HEK293 (cell line): ENCODE measurements at regions not wholly inside any gene's neighbourhood (a gene's known extent, or its start where the extent isn't known, plus 50 kb on each side); places are given as distances from the start of the nearest gene placed in this dataset.
A peak's percentile ranks its signal among the peaks of the same experiment; 100 is the strongest.
"Not testable (repeated sequence)": the region's sequence is repeated elsewhere in the genome, so short reads cannot be mapped to it uniquely, and the experiment has no call there.

ENCODE experiments used
- CTCF ChIA-PET: fragments of 350-600 bp; formaldehyde crosslinking; extraction: SDS; loops from one replicate; lab custom pipeline; 2021; ENCODE audit warnings: antibody characterized with exemption; lab: Yijun Ruan, JAX
- POLR2A ChIA-PET: fragments of 300-600 bp; formaldehyde crosslinking; extraction: SDS; loops from one replicate; lab custom pipeline; 2020; ENCODE audit warnings: antibody characterized with exemption, inconsistent platforms; lab: Yijun Ruan, JAX
- H3K27ac ChIP-seq: fragments of 200-500 bp; sonication (Bioruptor generic); 2 replicates; pipeline ENCODE4 v1.5.1; 2014; ENCODE audit warnings: low read depth, low read length, control low read depth, inconsistent platforms; ENCODE audit errors: extremely low read depth
- H3K36me3 ChIP-seq, 2 experiments: fragments of 200-500 bp in 1 of 2; sonication (Bioruptor generic) in 1 of 2; 1 replicate in 1 of 2; 2 replicates in 1 of 2; pipeline ENCODE4 v1.5.1; 2014 to 2017; ENCODE audit warnings: inconsistent platforms in 2 of 2, low read length in 2 of 2; ENCODE audit not compliant: control insufficient read depth in 2 of 2, insufficient read depth in 1 of 2
- H3K4me1 ChIP-seq: fragments of 200-500 bp; sonication (Bioruptor generic); 2 replicates; pipeline ENCODE4 v1.5.1; 2014; ENCODE audit warnings: mild to moderate bottlenecking, low read length, inconsistent platforms; ENCODE audit not compliant: control insufficient read depth, insufficient read depth
- H3K4me3 ChIP-seq: 2 replicates; pipeline ENCODE4 v1.5.1; 2011; ENCODE audit warnings: low read depth, mild to moderate bottlenecking, control low read depth, low read length, moderate library complexity
- H3K9me3 ChIP-seq: fragments of 200-500 bp; sonication (Bioruptor generic); 2 replicates; pipeline ENCODE4 v1.5.1; 2014; ENCODE audit warnings: low read depth, low read length, inconsistent platforms; ENCODE audit not compliant: control insufficient read depth, insufficient read depth
- FEZF1 ChIP-seq: fragments of 450-650 bp; formaldehyde crosslinking; IDR thresholded peaks from 2 replicates; pipeline ENCODE4 v1.5.1; 2016; ENCODE audit warnings: missing biosample characterization, missing genetic modification characterization
- OSR2 ChIP-seq: fragments of 450-650 bp; formaldehyde crosslinking; IDR thresholded peaks from 2 replicates; pipeline ENCODE4 v1.5.1; 2016; ENCODE audit warnings: missing biosample characterization, missing genetic modification characterization
- OVOL3 ChIP-seq: fragments of 450-650 bp; formaldehyde crosslinking; IDR thresholded peaks from 2 replicates; pipeline ENCODE4 v1.5.1; 2016; ENCODE audit warnings: missing biosample characterization, missing genetic modification characterization
- WT1 ChIP-seq: fragments of 450-650 bp; formaldehyde crosslinking; IDR thresholded peaks from 2 replicates; pipeline ENCODE4 v1.5.1; 2016; ENCODE audit warnings: missing biosample characterization, missing genetic modification characterization
- ZNF146 ChIP-seq: fragments of 450-650 bp; formaldehyde crosslinking; IDR thresholded peaks from 2 replicates; pipeline ENCODE4 v1.5.1; 2016; ENCODE audit warnings: missing biosample characterization, missing genetic modification characterization
- TF ChIP-seq, protein P1 (sequence below): fragments of 450-650 bp; formaldehyde crosslinking; IDR thresholded peaks from 2 replicates; pipeline ENCODE4 v1.5.1; 2016; ENCODE audit warnings: missing biosample characterization, missing genetic modification characterization
- TF ChIP-seq, protein P2 (sequence below): fragments of 450-650 bp; formaldehyde crosslinking; conservative IDR thresholded peaks from 2 replicates; pipeline ENCODE4 v1.5.1; 2016; ENCODE audit warnings: low read depth, missing biosample characterization, missing genetic modification characterization
- TF ChIP-seq, protein P3 (sequence below): fragments of 450-650 bp; formaldehyde crosslinking; IDR thresholded peaks from 2 replicates; pipeline ENCODE4 v1.5.1; 2017; ENCODE audit warnings: missing biosample characterization, missing genetic modification characterization
- TF ChIP-seq, protein P4 (sequence below): fragments of 450-650 bp; formaldehyde crosslinking; IDR thresholded peaks from 2 replicates; pipeline ENCODE4 v1.5.1; 2017; ENCODE audit warnings: missing biosample characterization, missing genetic modification characterization
- TF ChIP-seq, protein P5 (sequence below): fragments of 450-650 bp; formaldehyde crosslinking; IDR thresholded peaks from 2 replicates; pipeline ENCODE4 v1.5.1; 2016; ENCODE audit warnings: missing biosample characterization, missing genetic modification characterization
- TF ChIP-seq, protein P6 (sequence below): fragments of 450-650 bp; formaldehyde crosslinking; IDR thresholded peaks from 2 replicates; pipeline ENCODE4 v1.5.1; 2016; ENCODE audit warnings: missing biosample characterization, missing genetic modification characterization

DNA sequence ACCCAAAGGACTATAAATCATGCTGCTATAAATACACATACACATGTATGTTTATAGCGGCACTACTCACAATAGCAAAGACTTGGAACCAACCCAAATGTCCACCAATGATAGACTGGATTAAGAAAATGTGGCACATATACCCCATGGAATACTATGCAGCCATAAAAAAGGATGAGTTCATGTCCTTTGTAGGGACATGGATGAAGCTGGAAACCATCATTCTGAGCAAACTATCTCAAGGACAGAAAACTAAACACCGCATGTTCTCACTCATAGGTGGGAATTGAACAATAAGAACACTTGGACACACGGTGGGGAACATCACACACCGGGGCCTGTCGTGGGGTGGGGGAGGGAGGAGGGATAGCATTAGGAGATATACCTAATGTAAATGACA, 383.9 kb upstream of the F9 start:
- CTCF ChIA-PET, H3K9me3 ChIP-seq: not testable (repeated sequence)

DNA sequence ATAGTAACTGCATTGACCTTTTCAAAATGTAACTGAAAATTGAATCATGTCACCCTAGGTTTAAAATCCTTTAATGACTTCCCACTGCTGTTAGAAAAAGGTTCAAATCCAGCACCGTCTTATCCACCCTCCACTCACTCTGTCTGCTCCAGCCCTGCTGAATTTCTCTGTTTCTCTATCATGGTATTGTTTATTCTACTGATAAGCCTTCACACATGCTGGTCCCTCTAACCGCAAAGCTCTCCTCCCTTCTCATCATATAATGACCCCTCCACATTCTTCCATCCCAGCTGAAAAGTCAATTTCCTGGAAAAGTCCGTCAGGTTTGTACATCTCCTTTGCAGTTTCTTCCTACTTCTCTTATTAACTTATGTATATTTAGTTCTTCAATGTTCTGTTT, 389.2 kb upstream of the F9 start:
- Histone ChIP-seq H3K36me3 (no peaks in the 10 kb centered on the region), H3K4me3 (no peak overlapping the region), H3K4me1 (peaks cover 13% of the 10 kb centered on the region), H3K9me3 (no peaks in the 10 kb centered on the region), H3K27ac (no peak overlapping the region)
- TF ChIP-seq, protein P1, sequence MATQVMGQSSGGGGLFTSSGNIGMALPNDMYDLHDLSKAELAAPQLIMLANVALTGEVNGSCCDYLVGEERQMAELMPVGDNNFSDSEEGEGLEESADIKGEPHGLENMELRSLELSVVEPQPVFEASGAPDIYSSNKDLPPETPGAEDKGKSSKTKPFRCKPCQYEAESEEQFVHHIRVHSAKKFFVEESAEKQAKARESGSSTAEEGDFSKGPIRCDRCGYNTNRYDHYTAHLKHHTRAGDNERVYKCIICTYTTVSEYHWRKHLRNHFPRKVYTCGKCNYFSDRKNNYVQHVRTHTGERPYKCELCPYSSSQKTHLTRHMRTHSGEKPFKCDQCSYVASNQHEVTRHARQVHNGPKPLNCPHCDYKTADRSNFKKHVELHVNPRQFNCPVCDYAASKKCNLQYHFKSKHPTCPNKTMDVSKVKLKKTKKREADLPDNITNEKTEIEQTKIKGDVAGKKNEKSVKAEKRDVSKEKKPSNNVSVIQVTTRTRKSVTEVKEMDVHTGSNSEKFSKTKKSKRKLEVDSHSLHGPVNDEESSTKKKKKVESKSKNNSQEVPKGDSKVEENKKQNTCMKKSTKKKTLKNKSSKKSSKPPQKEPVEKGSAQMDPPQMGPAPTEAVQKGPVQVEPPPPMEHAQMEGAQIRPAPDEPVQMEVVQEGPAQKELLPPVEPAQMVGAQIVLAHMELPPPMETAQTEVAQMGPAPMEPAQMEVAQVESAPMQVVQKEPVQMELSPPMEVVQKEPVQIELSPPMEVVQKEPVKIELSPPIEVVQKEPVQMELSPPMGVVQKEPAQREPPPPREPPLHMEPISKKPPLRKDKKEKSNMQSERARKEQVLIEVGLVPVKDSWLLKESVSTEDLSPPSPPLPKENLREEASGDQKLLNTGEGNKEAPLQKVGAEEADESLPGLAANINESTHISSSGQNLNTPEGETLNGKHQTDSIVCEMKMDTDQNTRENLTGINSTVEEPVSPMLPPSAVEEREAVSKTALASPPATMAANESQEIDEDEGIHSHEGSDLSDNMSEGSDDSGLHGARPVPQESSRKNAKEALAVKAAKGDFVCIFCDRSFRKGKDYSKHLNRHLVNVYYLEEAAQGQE (tag by site-specific recombination) = no peak
- TF ChIP-seq, protein P2, sequence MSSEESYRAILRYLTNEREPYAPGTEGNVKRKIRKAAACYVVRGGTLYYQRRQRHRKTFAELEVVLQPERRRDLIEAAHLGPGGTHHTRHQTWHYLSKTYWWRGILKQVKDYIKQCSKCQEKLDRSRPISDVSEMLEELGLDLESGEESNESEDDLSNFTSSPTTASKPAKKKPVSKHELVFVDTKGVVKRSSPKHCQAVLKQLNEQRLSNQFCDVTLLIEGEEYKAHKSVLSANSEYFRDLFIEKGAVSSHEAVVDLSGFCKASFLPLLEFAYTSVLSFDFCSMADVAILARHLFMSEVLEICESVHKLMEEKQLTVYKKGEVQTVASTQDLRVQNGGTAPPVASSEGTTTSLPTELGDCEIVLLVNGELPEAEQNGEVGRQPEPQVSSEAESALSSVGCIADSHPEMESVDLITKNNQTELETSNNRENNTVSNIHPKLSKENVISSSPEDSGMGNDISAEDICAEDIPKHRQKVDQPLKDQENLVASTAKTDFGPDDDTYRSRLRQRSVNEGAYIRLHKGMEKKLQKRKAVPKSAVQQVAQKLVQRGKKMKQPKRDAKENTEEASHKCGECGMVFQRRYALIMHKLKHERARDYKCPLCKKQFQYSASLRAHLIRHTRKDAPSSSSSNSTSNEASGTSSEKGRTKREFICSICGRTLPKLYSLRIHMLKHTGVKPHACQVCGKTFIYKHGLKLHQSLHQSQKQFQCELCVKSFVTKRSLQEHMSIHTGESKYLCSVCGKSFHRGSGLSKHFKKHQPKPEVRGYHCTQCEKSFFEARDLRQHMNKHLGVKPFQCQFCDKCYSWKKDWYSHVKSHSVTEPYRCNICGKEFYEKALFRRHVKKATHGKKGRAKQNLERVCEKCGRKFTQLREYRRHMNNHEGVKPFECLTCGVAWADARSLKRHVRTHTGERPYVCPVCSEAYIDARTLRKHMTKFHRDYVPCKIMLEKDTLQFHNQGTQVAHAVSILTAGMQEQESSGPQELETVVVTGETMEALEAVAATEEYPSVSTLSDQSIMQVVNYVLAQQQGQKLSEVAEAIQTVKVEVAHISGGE (tag by site-specific recombination) = no peak
- TF ChIP-seq WT1 (peak; percentile 98), FEZF1 (peak; percentile 25; the same call in 1 of the 2 replicates), OVOL3 (tag by site-specific recombination) (no peak), OSR2 (tag by site-specific recombination) (no peak)
- TF ChIP-seq, protein P3, sequence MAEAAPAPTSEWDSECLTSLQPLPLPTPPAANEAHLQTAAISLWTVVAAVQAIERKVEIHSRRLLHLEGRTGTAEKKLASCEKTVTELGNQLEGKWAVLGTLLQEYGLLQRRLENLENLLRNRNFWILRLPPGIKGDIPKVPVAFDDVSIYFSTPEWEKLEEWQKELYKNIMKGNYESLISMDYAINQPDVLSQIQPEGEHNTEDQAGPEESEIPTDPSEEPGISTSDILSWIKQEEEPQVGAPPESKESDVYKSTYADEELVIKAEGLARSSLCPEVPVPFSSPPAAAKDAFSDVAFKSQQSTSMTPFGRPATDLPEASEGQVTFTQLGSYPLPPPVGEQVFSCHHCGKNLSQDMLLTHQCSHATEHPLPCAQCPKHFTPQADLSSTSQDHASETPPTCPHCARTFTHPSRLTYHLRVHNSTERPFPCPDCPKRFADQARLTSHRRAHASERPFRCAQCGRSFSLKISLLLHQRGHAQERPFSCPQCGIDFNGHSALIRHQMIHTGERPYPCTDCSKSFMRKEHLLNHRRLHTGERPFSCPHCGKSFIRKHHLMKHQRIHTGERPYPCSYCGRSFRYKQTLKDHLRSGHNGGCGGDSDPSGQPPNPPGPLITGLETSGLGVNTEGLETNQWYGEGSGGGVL = peak; percentile 42; the same call in 1 of the 2 replicates
- TF ChIP-seq, protein P4, sequence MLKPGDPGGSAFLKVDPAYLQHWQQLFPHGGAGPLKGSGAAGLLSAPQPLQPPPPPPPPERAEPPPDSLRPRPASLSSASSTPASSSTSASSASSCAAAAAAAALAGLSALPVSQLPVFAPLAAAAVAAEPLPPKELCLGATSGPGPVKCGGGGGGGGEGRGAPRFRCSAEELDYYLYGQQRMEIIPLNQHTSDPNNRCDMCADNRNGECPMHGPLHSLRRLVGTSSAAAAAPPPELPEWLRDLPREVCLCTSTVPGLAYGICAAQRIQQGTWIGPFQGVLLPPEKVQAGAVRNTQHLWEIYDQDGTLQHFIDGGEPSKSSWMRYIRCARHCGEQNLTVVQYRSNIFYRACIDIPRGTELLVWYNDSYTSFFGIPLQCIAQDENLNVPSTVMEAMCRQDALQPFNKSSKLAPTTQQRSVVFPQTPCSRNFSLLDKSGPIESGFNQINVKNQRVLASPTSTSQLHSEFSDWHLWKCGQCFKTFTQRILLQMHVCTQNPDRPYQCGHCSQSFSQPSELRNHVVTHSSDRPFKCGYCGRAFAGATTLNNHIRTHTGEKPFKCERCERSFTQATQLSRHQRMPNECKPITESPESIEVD (tag by site-specific recombination) = peak; percentile 74
- TF ChIP-seq, protein P5, sequence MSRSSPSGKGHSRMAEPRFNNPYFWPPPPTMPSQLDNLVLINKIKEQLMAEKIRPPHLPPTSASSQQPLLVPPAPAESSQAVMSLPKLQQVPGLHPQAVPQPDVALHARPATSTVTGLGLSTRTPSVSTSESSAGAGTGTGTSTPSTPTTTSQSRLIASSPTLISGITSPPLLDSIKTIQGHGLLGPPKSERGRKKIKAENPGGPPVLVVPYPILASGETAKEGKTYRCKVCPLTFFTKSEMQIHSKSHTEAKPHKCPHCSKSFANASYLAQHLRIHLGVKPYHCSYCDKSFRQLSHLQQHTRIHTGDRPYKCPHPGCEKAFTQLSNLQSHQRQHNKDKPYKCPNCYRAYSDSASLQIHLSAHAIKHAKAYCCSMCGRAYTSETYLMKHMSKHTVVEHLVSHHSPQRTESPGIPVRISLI (tag by site-specific recombination) = no peak
- ChIA-PET POLR2A (no interaction called here), CTCF (interaction anchor here (1.8 kb wide), 1 partner anchor 15 kb away, joined by 4 read pairs; no protein-coding TSS in a partner anchor)

More for the DNA sequence above, 383.9 kb upstream of the F9 start:
- peak; percentile 97 for TF ChIP-seq ZNF146
- TF ChIP-seq, protein P6, sequence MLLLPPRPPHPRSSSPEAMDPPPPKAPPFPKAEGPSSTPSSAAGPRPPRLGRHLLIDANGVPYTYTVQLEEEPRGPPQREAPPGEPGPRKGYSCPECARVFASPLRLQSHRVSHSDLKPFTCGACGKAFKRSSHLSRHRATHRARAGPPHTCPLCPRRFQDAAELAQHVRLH = 0 out of 2 replicates have a peak, but pooled peaks have one; percentile 31
- H3K4me3 ChIP-seq, POLR2A ChIA-PET, H3K27ac ChIP-seq, H3K4me1 ChIP-seq, H3K36me3 ChIP-seq: not testable (repeated sequence)
